Ecto neural progenitor cell (in vitro differentiated cells): ENCODE measurements at regions not wholly inside any gene's neighbourhood (a gene's known extent, or its start where the extent isn't known, plus 50 kb on each side); places are given as distances from the start of the nearest gene placed in this dataset.

Experiments
- DNase-seq: peaks from one replicate; pipeline ENCODE4 v3.0.0-alpha.2; 2018; ENCODE audit warnings: low spot score

GRCh38 chr1:30819244-30819571 lies 61.6 kb upstream of the LAPTM5 start:
- DNase-seq, result no peak

DNA sequence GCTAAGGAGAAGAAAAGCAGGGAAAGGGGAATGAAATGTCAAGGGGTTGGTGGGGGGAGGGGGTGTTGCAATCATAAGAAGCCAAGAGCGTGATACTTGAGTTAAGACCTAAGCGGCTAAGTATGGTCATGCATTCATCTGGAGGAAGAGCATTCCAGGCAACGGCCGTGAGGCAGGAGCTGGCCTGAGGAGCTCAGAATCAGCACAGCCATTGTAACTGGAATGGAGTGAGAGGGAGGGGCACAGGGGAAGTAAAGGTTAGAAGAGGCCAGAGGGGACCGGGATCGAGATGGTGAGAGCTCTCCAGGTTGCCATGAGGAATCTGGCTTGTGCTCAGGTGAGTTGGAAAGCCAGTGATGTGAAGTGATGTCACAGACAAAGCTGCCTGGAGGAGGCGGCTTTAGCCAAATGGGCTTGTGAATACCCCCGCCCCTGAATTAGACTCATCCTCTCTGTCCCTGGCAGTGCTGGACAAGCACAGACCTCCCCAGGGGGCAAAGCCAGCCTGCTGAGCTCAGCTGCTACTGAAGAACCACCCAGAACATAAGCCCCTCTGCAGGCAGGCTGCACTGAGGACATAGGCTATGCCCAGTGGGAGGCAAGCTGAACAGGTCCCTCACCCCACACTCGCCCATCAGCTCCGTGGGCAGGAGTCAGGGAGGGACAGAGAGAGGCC lies 61.1 kb upstream of the LAPTM5 start:
- no peak for DNase-seq

DNA sequence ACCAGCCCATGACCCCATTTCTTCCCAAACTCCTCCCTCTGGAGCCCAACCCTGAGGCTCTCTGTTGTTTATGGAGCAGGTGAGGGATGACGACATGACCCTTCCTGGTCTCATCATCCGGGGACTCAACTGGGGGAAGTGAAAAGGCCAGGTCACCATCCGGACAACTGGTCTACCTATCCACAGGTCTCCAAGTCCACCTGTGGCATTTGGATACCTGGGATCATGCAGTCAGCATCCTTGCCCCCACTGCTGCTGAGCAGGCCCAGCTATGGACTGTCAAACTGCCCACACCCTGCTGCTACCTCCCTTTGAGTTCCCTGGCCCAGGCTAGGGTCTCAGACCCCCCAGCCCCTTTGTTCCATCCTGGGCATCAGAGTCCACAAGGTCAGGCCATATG lies 60.0 kb upstream of the LAPTM5 start:
- DNase-seq, result no peak

GRCh38 chr1:30817077-30817438 lies 59.5 kb upstream of the LAPTM5 start:
- DNase-seq, result no peak

DNA sequence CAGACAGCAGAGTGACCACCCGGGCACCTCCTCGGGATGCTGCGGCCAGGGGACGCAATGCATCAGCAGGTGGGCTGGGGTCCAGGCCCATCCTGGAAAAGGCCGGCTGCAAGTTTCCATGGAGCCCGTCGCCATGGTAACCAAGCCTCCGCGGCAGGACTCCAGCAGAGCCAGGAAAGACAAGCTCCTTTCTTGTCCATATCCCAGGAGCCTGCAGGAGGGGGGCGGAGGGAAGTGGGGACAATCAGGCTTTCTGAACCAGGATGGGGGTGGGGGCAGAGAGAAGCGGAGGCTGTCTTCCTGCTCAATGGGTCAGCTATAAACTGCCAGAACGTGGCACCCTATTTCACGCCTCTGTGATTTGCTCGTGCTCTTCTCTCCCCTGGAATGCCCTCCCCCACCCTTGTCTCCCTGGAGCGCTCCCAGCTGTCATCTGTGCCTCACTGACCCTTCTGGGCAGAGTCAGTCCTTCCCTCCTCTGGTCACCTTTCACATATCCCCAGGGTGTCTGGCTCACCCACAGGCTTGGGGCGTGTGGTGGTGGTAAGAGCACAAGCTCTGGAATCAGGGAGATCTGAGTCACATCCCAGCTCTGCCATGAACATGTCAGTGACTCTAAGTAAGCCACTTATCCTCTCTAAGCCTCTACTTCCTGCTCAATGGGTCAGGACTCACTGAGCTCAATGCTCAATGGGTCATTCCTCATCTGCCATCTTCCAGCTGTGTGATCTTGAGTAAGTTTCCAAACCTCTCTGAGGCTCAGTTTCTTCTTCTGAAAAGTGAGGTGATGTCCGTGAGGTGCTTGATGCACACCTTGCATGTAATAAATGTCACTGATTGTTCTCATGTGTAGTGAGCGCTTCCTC lies 58.9 kb upstream of the LAPTM5 start:
- peak; percentile 96 for DNase-seq

DNA sequence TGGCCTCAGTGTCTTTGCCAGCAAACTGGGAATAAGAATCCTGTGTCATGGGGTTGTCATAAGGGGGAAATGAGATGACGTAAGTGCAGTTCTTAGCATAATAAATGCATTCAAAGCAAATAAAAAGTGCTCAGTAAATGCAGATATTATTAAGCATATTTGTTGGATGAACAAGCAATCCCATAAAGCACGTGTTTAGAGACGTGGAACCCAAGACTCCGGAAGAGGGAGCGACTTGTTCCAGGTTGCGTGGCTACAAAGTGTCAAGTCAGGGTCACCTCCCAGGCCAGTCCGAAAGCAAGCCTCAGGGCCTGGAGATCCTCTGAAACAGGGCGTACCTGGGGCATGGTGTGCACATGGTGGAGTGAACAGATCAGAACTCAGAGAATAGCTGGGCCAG lies 58.0 kb upstream of the LAPTM5 start:
- DNase-seq, result no peak

DNA sequence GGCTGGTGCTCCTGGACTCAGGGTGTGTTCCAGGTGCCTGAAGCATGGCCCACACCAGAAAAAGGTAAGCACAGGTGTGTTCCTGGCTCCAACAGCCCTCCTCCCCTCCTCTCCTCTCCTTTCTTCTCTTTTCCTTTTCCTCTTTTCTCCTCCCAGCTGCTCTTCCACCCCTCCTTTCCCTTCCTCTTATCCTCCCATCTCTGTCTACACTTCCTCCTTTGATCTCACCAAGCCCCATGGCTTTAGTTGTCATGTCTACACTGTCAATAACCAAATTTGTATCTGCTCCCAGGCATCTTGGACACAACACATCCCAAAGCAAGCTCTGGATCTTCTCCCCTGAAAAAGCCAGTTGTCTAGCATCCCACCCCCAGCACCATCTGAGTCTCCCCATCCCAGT lies 56.7 kb upstream of the LAPTM5 start:
- no peak for DNase-seq

- DNase-seq, result no peak
Observed at GRCh38 chr1:30812076-30812475, 54.5 kb upstream of the LAPTM5 start.

DNA sequence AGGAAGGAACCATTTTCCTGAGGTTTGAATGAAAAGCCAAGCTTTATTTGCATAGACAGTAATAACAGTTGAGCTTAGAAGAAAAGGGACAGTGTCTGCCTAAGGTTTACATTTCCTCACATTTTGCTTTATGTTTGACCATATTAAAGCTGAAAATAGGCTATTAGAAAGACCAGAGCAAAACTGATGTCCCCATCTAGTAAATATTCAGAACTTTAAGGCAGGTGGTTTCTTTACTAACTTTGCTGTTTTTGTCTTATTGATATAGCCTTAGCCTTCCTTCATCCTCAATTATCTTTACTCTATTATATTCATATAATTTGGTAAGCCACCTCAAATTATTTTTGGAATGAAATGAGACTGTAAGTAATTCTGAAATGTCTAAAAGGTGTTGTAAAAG lies 53.6 kb upstream of the LAPTM5 start:
- no peak for DNase-seq

GRCh38 chr1:30810416-30811080 lies 53.0 kb upstream of the LAPTM5 start:
- DNase-seq, result no peak

DNA sequence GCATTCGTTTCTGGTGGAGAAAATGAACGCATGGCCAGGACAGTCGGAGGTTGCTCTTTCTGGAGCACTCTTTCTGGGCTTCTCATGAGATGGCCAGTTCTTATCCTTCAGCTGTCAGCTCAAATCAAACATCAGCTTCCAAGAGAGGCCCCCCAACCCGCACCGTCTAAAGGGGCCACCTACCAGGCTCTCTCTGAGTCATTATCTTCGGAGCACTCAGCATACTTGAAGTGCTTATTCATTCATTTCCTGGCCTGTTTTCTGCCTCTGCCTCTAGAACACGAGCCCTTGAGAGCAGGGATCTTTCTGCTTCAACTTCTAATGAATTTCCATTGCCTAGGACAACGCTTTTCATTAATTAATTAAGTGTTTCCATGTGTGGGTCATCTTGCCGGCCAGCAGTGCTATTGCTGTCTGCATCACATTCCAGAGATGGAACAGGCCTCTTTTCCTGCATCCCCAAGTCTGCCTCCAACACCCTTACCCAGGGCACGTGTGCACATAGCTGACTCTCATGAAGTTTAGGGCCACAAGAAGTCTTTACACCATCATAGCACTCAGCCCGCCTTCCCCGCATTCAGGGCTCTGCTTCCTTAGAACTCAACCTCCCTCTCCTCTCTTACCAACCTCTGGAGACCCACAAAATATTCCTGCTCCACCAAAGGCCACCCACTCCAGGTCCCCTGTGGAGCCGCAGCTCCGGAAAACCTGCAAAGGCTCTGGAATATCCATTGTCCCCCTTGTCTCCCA lies 52.1 kb upstream of the LAPTM5 start:
- no peak for DNase-seq

DNA sequence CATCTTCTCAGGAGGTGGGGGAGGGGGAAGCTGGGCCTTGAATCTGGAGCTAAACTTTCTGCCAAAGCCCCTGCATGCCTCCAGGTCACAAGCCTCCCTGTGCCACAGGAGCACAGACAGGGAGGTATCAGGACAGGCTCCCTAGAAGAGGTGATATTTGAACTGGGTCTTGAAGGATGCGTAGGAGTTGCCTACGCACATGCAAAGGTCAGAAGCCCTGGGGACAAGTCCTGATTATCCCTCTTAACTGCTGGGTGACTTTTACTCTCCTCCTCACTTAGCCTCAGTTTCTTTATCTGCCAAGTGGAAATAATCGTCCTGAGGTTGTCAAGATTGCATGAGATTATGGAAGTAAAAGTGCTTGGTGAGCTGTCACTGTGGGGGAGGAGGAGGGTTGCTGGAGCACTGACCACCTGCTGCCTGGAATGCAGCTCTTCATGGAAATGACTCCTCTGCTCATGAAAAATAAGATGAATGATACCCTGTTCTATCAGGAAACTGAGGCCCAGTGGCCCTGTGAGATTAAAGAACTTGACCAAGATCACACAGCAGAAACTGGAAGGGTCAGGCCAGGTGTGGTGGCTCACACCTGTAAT lies 50.6 kb upstream of the LAPTM5 start:
- no peak for DNase-seq

DNA sequence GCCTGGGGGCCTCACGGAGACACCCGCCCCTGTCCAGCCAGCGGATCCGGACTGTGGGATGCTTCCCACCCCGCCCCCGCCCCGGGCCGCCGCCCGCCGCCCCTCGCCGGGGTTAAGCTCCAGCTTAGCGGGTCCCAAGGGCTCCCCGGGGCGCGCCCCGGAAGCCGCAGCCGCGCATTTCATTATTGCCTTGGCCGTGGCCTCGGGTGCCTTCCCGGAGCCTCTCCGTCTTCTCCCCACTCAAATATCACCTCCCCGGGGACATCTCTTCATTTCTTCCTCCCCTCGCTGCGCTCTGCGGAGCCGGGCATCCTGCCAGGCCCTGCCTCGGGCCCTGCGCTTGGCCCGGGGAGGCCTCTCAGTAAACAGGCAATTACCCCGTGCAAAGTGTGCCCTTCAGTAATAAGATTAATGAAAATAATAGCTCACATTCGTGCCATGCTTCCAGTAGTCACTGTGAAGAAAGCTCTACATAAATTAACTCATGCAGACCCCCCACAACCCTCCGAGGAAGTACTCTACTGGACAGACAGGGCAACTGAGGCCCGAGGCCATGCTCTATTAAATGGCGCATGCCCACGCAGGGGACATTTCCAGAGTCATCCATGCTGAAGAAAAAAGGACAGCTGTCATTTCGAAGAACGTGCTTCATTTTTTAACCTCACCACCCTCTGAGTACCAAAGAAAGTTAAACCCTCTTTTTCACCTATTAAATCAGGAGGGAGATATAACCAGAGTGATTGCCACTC lies 49.9 kb upstream of the LAPTM5 start:
- DNase-seq, result no peak
